Caco-2 (cell line): ENCODE measurements at regions not wholly inside any gene's neighbourhood (a gene's known extent, or its start where the extent isn't known, plus 50 kb on each side); places are given as distances from the start of the nearest gene placed in this dataset.

Experiments
- BruUV-seq: library from RNA; stranded (reverse); fragments of 400-500 nt; replicated peaks from 2 replicates; lab custom pipeline; 2021; lab: Mats Ljungman, UMichigan
- CTCF ChIA-PET: fragments of 300-600 bp; sonication (Branson Sonifier 250); formaldehyde crosslinking; loops from one replicate; lab custom pipeline; 2022; ENCODE audit warnings: antibody characterized with exemption; lab: Charles Lee
- POLR2A ChIA-PET: fragments of 300-600 bp; sonication (Branson Sonifier 250); formaldehyde crosslinking; loops from one replicate; lab custom pipeline; 2022; ENCODE audit warnings: antibody characterized with exemption; lab: Charles Lee
- DNase-seq, 2 experiments: peaks; one replicate each; pipeline versions ENCODE4 v3.0.0 to v3.0.0-alpha.2; 2020 to 2022
- H3K27me3 ChIP-seq: replicated peaks from 2 replicates; pipeline ENCODE4 v1.6.0; 2011; ENCODE audit warnings: low read length; ENCODE audit not compliant: control insufficient read depth, insufficient read depth
- H3K36me3 ChIP-seq: 2 replicates; pipeline ENCODE4 v1.5.1; 2011; ENCODE audit warnings: low read length; ENCODE audit not compliant: control insufficient read depth, insufficient read depth
- H3K4me1 ChIP-seq: fragments of 250-450 bp; sonication (Bioruptor Pico); 2 replicates; pipeline ENCODE4 v1.5.1; 2020; ENCODE audit warnings: mild to moderate bottlenecking
- H3K4me3 ChIP-seq: 2 replicates; pipeline ENCODE4 v1.5.1; 2011; ENCODE audit warnings: low read depth, mild to moderate bottlenecking, control low read depth, low read length
- H3K9me3 ChIP-seq: fragments of 250-450 bp; sonication (Bioruptor Pico); 2 replicates; pipeline ENCODE4 v1.5.1; 2020; ENCODE audit warnings: mild to moderate bottlenecking, moderate library complexity
- H3K27ac Mint-ChIP-seq: one replicate; pipeline ENCODE4 v1.8.0; 2022; ENCODE audit warnings: mixed read lengths; ENCODE audit not compliant: unreplicated experiment
- H3K27me3 Mint-ChIP-seq: one replicate; pipeline ENCODE4 v1.8.0; 2022; ENCODE audit warnings: mixed read lengths; ENCODE audit not compliant: insufficient read depth, unreplicated experiment
- H3K36me3 Mint-ChIP-seq: one replicate; pipeline ENCODE4 v1.8.0; 2022; ENCODE audit warnings: mild to moderate bottlenecking, mixed read lengths; ENCODE audit not compliant: insufficient read depth, unreplicated experiment
- H3K4me1 Mint-ChIP-seq: one replicate; pipeline ENCODE4 v1.8.0; 2022; ENCODE audit warnings: low read depth, mixed read lengths; ENCODE audit not compliant: unreplicated experiment
- H3K4me3 Mint-ChIP-seq: one replicate; pipeline ENCODE4 v1.8.0; 2022; ENCODE audit warnings: mild to moderate bottlenecking, moderate library complexity, mixed read lengths; ENCODE audit not compliant: unreplicated experiment
- H3K9me3 Mint-ChIP-seq: one replicate; pipeline ENCODE4 v1.8.0; 2022; ENCODE audit warnings: mixed read lengths; ENCODE audit not compliant: unreplicated experiment
- intact Hi-C: fragments of 100-400 bp; cut with micrococcal nuclease; formaldehyde crosslinking; loops from one replicate; pipeline ENCODE4 v1.10.0; 2022; ENCODE audit not compliant: unreplicated experiment
- TF ChIP-seq, protein P1 (sequence below), 2 experiments: fragments of 200-600 bp in 1 of 2; IDR thresholded peaks; 1 replicate in 1 of 2; 2 replicates in 1 of 2; pipeline versions ENCODE4 v1.5.1 to v1.8.0; 2011 to 2022; ENCODE audit warnings: antibody characterized with exemption in 1 of 2, control low read depth in 1 of 2, inconsistent platforms in 1 of 2, low read depth in 1 of 2, low read length in 1 of 2, mild to moderate bottlenecking in 1 of 2, moderate library complexity in 1 of 2; ENCODE audit not compliant: insufficient read depth in 1 of 2, severe bottlenecking in 1 of 2, unreplicated experiment in 1 of 2

DNA sequence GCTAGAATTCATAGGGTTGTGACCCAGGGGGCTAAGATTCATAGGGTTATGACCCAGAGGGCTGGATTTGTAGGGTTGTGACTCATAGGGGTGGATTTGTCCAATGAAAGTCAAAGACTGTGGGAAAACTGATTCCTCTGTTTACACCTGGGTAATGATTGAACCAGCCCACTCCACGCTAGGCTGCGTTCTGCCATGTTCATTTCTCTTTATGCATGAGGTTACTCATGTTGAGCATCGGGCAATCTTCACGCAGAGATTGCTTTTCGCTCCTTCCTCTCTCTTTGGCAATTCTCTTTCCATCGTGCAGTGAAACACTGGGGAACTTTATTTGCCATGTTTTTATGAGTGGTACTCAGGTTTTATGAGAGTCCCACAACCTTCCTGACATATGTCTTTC lies 127.8 kb downstream of the CRLF2 start:
- no peaks in the 10 kb centered on the region for H3K27me3 Mint-ChIP-seq
- CTCF ChIA-PET: no interaction called here

DNA sequence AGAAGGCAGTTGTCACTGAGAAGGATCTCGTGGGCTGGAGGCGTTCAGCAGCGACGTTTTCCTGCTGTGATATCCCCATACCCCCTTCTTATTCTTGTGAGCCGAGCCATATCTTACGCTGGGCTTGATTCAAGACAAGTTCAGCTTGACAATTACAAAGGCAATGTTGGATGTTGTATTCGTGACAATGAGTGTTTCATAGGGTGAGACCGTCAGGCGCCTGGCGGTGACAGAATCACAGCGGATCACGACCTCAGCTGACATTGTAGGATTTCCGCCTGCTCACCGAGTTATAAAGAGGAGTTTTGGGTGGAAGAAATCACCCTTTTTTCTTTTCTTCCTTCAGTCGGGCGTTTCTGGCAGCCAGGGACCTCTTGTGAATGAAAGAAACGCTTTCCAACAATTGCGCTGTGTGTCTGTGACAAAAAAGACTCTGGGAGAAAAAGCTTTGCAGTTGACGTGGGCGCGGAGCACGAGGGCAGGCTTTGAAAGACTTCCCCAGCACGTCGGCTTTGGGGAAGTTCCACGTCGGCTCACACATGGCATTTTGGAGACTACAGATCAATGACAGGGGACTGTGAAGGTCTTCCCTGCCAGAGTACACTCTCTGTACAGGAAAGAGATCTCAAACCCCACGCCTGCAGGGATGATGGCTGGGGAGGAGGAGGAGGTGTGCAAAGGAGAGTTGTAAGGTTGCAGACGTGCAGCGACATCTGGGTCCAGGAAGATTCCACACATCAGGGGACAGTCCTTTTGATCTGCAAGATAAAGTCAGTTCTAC lies 135.4 kb downstream of the CRLF2 start:
- intact Hi-C loops: no loop called here
- TF ChIP-seq, protein P1, sequence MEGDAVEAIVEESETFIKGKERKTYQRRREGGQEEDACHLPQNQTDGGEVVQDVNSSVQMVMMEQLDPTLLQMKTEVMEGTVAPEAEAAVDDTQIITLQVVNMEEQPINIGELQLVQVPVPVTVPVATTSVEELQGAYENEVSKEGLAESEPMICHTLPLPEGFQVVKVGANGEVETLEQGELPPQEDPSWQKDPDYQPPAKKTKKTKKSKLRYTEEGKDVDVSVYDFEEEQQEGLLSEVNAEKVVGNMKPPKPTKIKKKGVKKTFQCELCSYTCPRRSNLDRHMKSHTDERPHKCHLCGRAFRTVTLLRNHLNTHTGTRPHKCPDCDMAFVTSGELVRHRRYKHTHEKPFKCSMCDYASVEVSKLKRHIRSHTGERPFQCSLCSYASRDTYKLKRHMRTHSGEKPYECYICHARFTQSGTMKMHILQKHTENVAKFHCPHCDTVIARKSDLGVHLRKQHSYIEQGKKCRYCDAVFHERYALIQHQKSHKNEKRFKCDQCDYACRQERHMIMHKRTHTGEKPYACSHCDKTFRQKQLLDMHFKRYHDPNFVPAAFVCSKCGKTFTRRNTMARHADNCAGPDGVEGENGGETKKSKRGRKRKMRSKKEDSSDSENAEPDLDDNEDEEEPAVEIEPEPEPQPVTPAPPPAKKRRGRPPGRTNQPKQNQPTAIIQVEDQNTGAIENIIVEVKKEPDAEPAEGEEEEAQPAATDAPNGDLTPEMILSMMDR (IDR thresholded peaks at IDR 0.05; ENCODE audit: insufficient read depth in 1 of 2, low read depth in 1 of 2, low read length in 1 of 2, severe bottlenecking in 1 of 2, unreplicated experiment in 1 of 2): no peak
- Mint-ChIP-seq H3K9me3 (peaks cover 13% of the 10 kb centered on the region), H3K27me3 (peaks cover 2% of the 10 kb centered on the region), H3K27ac (no peak overlapping the region), H3K4me1 (no peaks in the 10 kb centered on the region), H3K36me3 (peaks cover 22% of the 10 kb centered on the region), H3K4me3 (no peak overlapping the region)
- POLR2A ChIA-PET: no interaction called here
- Histone ChIP-seq H3K27me3 (no peaks in the 10 kb centered on the region), H3K4me1 (no peaks in the 10 kb centered on the region), H3K36me3 (no peaks in the 10 kb centered on the region), H3K9me3 (no peaks in the 10 kb centered on the region), H3K4me3 (no peak overlapping the region)
- BruUV-seq: no TSS peak
- CTCF ChIA-PET: no interaction called here
- no peak for DNase-seq

More for the DNA sequence above, 127.8 kb downstream of the CRLF2 start:
- Mint-ChIP-seq H3K4me1 (no peaks in the 10 kb centered on the region), H3K4me3 (no peak overlapping the region), H3K36me3 (no peaks in the 10 kb centered on the region), H3K27ac (no peak overlapping the region), H3K9me3 (peaks cover 27% of the 10 kb centered on the region)
- TF ChIP-seq, protein P1 (IDR thresholded peaks at IDR 0.05; ENCODE audit: insufficient read depth in 1 of 2, low read depth in 1 of 2, low read length in 1 of 2, severe bottlenecking in 1 of 2, unreplicated experiment in 1 of 2): no peak
- BruUV-seq: no TSS peak
- intact Hi-C loops: no loop called here
- H3K36me3 ChIP-seq: no peaks in the 10 kb centered on the region
- no peak overlapping the region for H3K4me3 ChIP-seq
- POLR2A ChIA-PET: no interaction called here
- no peak for DNase-seq
- H3K4me1 ChIP-seq: no peaks in the 10 kb centered on the region
- H3K27me3 ChIP-seq: no peaks in the 10 kb centered on the region
- H3K9me3 ChIP-seq: 0 out of 2 replicates have a peak, but pooled peaks cover 3% of the 10 kb centered on the region

DNA sequence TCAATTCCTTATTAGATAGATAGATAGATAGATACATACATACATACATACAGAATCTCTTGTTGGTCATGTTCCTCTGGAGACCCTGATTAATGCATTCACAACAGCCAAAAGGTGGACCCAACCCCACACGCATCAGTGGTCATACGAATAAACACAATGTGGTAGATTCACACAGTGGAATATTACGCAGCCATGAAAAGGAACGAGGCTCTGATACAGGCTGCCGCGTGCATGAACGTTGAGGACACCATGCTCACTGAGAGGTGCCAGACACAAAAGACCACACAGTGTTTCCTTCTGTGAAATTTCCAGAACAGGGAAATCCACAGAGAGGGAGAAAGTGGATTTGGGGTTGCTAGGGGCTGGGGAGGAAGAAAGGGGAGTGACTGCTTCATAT lies 136.7 kb downstream of the CRLF2 start:
- Histone ChIP-seq H3K36me3 (no peaks in the 10 kb centered on the region), H3K9me3 (no peaks in the 10 kb centered on the region), H3K4me1 (no peaks in the 10 kb centered on the region), H3K27me3 (no peaks in the 10 kb centered on the region), H3K4me3 (no peak overlapping the region)
- Mint-ChIP-seq H3K27ac (peak overlapping the region; percentile 64), H3K36me3 (peaks cover 28% of the 10 kb centered on the region), H3K9me3 (peaks cover 16% of the 10 kb centered on the region), H3K27me3 (peaks cover 2% of the 10 kb centered on the region), H3K4me3 (no peak overlapping the region), H3K4me1 (no peaks in the 10 kb centered on the region)
- TF ChIP-seq, protein P1 (IDR thresholded peaks at IDR 0.05; ENCODE audit: insufficient read depth in 1 of 2, low read depth in 1 of 2, low read length in 1 of 2, severe bottlenecking in 1 of 2, unreplicated experiment in 1 of 2): no peak
- intact Hi-C loops: no loop called here
- CTCF ChIA-PET: no interaction called here
- POLR2A ChIA-PET: no interaction called here
- DNase-seq: no peak
- no TSS peak for BruUV-seq
